HG03442 (cell line): ENCODE measurements at regions not wholly inside any gene's neighbourhood (a gene's known extent, or its start where the extent isn't known, plus 50 kb on each side); places are given as distances from the start of the nearest gene placed in this dataset.

ENCODE experiments used
- ATAC-seq: cut with Tn5 transposase; IDR thresholded peaks from one replicate; pipeline ENCODE4 v1.9.1; 2021; ENCODE audit warnings: mild to moderate bottlenecking, moderate library complexity; ENCODE audit not compliant: unreplicated experiment

DNA sequence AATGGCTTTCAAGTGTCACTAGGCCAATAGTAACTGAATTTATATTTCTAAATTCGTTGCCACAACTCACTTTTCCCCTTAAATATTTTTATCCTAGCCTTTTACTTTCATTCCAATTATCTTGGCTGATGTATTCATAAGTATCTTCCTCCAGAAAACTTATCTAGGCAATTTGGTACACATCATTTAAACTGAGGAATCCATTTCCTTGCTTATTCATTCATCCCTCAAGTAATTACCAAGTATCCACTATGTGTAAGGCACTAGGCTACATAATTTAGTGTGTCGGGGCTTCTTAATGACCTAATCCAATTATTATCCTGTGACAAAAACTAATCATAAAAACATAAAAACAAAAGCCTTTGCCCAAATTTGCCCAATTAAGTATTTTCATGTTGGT, 258.3 kb upstream of the TCF21 start:
- no peak for ATAC-seq

DNA sequence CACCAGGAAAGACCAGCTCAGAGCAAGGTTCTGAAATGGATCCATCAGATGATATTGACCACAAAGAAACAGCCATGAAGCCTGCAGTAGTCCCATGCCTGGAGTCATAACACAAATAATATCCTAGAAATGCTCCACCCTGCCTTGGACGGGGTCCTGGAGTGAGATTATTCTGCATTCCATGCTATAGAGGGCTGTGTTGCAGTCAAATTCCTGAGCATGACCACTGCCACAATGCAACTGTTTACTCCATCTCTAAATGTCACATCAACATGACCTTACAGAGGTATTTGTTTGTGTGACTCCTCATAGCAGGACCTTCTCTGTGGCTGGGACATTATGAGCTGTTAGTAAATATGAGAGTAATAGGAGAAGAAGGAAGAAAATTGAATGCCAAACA, 257.5 kb upstream of the TCF21 start:
- no peak for ATAC-seq

DNA sequence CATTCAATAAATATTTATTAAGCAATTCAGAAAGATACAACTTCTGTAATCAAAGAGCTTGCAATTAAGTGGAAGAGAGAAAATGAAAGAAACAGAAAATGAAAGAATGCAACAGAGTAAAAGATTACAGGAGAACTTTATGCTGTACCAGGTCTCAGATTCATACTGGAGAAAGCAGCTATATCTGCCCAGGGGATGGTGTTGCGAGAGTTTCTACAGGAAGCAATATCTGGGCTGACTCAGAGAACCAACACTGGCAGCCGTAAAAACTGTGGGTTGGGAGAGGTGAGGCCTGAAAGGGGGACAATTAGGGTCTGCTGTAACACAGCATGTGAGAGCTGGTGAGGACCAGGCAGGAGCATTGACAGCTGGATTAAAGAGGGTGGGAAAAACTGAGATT, 256.7 kb upstream of the TCF21 start:
- no peak for ATAC-seq

DNA sequence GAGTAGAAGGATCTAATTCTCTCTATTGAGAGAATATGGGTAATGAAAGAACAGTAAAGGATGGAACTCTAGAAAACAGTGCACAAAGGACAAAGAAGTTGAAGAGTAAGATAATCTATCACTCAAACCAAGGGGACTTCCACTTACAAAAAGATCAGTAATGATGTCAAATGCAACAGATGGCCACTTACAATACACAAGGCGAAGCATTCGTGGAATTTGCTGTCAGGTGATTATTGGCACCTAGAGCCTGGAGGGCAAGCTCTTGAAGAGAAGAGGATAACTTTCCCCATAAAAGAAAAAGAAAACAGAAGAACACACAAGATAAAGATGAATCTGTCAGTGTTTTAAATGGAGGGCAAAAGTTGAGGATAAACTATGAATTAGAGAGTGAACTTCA, 256.0 kb upstream of the TCF21 start:
- ATAC-seq, result no peak

DNA sequence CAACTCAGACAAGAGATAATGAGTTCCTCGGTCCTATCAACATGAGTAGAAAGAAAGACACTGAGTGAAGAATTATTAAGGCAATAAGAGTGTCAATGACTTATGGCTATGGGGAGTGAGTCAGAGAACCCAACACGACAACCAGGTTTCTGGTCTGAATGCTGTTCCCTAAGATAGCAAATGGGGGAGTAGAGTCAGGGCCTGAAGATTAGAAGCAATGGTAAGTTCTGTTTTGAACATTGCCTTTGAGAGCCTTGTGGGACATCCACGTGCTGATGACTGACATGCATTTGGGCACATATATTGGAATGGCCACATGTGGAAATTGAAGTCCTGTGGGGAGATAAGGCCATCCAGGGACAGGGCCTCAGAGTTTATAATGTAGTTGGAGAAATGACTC, 254.4 kb upstream of the TCF21 start:
- no peak for ATAC-seq

DNA sequence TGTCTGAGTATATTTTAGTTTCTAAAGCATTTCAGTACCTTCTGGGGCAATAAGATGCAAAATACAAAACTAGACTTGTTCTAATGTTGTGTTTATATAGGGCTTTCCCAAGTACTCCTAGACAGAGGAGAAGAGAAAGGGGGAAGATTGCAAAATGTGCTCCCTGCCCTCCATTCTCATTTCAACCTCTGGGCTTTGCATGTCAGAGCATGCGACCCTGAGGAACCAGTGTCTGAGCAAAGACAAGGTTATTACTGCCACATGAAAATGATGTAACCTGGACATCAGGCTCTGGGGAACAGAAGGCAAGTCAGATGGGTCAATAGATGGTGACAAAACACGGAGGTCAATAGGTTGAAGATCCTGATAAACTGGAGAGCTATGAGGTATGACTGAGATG, 253.5 kb upstream of the TCF21 start:
- no peak for ATAC-seq

DNA sequence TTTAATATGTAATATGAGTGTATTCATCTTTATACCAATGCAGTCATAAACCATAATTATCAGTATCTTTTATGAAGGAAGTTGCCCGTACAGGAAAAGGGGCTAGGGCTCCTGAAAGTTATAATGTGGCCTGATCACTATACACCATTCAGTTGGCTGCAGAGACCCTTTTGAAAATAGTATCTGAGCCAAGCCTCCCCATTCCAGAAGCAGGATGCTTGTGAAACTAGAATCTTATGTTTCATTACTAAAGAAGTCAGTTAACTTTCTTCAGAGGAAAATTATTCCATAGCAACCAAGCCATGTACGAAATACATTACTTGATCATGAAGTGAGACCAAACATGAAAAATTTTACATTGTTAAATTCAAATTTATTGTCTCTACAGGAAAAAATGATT, 251.5 kb upstream of the TCF21 start:
- no peak for ATAC-seq

DNA sequence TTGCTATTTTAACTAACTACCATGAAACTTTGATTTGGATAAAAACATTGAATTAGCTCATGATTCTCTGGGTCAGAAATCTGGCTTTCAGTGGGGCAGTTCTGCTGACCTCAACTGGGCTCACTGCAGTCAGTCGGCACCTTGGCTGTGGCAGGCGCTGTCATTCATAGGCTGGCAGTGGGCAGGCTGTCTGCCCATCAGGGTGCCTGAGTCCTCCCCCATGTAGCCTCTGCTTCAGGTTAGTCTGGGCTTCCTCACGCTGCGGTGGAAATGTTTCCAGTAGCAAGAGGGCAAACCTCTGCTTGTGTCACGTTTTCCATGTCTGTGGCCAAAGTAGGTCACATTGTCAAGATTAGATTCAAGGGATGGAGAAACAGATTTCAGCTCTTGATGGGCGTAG, 251.0 kb upstream of the TCF21 start:
- no peak for ATAC-seq

DNA sequence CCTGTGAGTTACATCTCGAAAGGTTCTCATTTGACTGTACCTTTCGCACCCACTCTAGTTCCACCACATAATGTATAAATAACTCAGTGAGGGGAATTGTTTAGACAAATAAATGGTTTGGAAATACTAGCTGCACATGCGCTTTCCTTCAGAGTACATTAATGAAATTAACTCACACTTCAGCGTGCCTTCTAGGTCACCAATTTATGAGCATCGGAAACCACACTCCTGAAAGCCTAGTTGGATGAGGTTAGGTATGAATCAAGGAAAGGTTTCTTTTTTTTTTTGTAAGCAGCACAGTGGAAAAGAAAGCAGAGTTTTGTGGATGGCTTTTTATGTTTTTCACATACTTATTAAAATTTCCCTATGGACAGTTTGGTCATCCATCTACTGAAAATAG, 247.8 kb upstream of the TCF21 start:
- no peak for ATAC-seq

DNA sequence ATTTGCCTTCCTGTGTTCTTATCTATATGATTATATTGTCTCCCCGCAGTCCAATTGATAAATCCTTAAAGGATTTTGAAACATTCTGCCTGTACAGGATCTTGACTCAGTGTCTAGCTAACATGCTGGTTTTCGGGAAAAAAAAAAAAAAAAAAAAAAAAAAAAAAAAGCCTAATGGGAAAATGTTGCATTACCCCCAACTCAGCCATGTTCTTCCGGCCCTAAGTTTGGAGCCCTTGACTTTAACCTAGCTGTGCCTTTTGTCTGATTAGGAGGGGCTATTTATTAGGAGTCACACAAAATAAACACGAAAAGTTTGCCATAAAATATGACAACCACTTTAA, 244.4 kb upstream of the TCF21 start:
- no peak for ATAC-seq

DNA sequence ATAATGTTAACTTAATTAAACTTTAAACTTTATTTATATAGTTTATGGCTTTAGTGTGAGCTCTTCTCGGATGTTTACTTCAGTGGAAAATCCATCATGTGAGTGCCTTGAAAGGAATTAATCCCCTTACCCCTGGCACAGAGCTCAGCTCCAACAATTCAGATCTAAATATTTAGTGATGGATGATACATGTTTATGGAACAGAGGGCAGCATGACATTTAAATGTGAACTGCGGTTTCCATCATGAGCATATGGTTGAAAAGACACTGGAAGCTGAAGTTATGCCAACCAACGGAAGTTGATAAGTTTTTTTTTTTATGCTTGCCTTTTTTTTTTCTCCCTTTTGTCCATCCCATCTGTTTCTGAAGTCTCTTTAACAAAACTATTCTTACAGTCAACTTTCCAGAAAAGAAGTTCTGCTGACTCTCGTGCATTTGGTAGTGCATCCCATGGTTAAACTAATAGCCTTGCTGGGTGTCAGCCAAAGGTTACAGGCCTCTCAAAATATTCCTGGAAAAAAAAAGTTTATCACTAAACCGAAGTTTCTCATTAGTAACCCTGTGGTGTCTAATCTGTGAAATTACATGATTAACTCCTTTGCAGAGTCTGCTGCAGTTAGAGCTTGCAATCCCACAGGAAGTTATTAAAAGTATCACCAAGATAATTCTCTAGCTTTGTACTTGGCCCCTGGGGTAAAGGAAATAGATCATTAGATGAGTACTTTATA, 243.9 kb upstream of the TCF21 start:
- no peak for ATAC-seq

DNA sequence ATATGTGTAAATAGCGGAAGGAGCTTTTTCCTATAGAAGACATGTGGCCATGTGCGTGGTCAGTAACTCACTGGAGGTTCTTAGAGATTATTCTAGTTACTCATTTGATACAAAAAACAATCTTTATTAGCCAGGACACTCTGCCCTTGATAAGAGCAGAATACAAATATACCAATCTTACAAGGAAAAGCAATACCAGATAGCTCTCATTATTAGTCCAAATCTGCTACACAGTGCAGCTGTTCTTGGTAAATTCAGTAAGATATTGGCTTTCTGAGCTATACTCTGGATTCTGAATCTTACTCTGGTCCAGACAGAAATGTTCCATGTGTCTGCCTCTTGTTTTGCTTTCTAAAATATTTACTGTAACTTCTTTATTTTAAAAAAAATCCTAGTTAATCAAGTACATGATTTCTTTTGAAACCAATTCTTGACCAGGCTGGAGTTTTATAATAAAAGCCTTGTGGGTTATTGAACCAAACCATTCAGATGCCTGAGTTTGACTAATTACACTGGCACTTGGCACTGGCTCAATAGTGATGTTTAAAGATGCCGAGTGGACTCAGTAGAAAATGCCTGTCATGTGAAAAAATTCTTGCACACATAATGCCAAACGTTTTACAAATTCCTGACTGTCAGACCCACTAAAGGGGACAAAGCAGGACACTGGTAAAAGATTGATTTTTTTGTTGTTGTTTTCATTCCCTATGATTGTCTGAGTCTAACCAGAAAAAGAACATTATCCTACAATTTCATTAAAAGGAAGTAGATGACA, 242.8 kb upstream of the TCF21 start:
- no peak for ATAC-seq

DNA sequence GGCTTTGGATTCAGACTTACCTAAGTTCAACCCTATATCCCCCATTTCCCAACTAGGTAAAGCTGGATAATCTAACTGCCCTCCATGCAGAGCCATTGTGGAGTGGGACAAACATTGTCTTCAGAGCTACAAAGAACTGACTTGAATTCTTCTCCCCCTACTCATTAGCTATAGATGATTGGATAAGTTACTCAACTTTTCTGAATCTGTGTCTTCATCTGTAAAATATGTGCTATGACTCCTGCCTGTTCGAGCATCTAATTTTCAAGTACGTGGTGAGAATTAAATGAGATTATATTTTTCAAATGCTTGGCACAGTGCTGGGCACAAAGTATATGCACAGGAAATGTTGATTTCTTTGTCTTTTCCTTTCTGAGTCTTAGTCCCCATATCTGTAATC, 240.3 kb upstream of the TCF21 start:
- no peak for ATAC-seq

DNA sequence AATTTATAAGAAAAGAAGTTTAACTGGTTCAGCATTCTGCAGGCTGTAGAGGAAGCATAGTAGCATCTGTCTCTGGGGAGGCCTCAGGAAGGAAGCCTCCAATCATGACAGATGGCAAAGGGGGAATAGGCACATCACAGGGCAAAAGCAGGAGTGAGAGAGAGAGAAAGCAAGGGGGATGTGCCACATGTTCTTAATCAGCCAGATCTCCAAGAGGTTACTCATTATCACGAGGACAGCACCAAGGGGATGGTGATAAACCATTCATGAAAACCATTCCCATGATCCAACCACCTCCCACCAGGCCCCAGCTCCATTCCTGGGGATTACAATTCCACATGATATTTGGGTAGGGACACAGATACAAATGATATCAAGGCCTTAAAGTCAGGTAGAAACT, 217.5 kb upstream of the TCF21 start:
- no peak for ATAC-seq

DNA sequence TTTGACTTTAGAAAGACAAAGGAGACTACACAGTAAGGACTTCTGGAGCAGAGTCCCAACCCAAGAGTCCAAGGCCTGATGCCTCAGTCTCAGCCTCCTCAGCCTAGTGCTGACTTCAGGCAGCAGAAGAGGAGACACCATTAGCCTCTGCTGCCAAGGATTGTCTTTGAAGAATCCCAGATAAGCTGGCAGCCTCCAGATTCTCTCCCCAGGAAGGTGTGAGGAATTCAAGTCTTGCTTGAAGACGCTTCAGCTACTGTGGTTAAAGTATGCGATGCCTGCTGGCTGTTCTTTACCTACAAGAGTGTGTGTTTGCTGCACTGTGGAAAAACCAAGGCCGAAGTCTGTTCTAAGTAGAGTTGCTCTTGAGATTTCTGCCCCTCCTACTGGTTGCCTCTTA, 215.9 kb upstream of the TCF21 start:
- ATAC-seq, result no peak

DNA sequence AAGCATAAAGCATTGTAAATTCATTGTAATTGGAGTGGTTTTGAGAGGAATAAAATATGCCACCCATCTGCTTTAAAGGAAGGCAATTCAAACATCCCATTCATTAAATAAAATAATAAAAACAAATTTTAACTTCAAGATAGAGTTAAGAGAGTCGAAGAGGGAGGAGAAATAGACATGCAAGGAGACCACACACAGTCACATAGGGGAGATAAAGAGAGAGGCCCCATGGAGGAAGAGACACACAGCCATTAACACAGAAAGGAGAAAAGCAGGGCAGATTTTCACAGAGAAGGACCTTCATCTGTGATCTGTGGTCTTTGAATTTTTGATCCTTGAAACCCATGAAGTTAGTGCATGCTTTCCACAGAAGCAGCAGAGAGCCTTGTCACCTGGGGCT, 214.3 kb upstream of the TCF21 start:
- ATAC-seq, result no peak

DNA sequence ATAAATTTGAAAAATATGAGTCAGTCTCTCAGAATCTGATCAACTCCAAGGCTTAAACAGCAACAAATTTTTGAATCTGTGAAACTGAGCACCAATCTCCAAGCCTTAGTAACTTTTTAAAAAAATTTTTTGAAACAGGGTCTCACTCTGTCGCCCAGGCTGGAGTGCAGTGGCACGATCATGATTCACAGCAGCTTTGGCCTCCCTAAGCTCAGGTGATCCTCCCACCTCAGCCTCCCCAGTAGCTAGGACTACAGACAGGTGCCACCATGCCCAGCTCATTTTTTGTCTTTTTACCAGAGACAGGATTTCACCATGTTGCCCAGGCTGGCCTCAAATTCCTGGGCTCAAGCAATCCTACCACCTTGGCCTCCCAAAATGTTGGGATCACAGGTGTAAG, 207.9 kb upstream of the TCF21 start:
- no peak for ATAC-seq

DNA sequence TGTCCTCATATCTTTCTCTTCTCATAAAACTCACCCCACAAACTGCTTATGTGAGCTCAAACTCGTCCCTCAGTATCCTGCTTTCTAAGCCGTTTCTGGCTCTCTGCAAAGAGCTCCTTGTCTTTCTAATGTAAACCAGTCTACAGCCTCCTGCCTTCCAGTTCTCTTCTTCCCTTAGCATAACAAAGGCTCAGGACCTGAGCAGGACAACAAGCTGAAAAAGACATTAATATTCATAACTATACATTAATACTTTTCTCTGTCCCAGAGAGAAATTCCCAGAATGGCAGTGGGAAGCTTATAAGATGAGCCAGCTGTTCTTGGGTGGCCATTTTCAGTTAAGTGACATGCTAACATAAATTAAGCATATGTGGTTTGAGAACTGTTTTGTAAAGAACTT, 207.0 kb upstream of the TCF21 start:
- ATAC-seq, result no peak

DNA sequence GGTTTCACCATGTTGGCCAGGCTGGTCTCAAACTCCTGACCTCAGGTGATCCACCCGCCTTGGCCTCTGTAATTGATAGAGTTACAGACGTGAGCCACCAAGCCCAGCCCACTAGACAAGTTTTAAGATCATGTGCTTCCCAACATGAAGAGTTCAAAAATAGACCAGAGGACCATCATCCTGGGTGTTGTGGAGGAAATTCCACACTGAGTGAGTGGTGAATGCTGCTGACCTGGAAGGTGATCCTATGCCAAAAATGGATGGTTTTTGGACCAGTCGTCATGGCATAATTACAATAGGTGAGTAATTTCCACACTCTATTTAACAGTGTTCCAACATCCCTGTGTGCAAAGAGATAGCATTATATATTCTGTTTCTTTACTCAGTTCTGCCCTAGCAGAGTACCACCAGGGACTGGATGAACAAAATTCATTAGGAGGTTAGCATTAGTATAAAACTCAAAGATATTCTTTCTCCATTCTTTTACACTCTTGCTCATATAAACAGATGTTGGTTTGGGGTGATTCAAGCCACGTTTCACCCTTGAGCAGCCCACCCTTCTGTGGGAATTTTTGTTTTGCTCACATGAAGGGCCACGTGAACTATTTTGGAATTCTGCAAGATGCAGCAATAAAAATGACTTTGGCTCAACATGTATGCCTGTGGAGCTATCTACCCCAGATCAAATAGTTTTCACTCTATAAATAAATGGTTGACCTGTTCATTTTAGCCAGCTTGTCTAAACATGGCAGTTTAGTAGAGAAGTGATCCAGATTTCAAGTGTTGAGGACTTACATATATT, 206.2 kb upstream of the TCF21 start:
- no peak for ATAC-seq

DNA sequence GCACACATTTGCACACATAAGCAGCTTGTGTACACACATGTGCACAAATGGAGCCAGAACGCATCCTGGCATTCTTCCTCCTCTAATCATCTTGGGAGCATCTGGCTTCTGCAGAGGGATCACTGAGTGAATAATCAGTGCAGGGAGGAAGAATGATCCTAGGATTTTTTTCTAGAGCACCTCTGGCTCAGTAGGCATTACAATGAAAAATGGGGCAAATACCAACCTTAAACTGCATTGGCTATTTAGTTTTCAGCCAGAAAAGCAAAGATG, 205.7 kb upstream of the TCF21 start:
- no peak for ATAC-seq

DNA sequence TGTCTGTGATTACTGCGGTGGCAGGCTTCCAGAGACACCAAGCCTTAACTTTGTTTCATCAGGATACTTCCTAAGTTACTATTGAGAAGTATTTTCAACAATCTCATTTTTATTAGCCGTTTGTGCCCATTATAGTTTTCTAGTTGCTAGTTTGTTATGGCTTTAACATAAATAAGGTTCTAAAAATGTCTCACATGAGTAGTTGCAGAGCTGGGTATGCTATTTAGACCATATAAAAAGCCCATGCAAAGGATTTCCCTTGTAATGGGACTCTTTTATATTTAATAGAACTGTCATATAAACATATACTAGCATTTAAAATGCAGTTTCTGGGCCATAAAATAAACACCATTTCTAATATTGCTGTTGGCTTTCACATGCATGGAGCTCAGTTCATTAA, 205.3 kb upstream of the TCF21 start:
- ATAC-seq, result no peak
